GM23338 (cell line): ENCODE measurements at regions not wholly inside any gene's neighbourhood (a gene's known extent, or its start where the extent isn't known, plus 50 kb on each side); places are given as distances from the start of the nearest gene placed in this dataset.
A peak's percentile ranks its signal among the peaks of the same experiment; 100 is the strongest.

Source experiments
- ATAC-seq: fragments of 200-7000 bp; cut with Tn5 transposase; 3 replicates; pipeline ENCODE4 v1.9.1; 2020
- DNase-seq: peaks from one replicate; pipeline ENCODE4 v3.0.0-alpha.2; 2015; ENCODE audit warnings: low spot score
- H2AFZ ChIP-seq: fragments of 200-600 bp; sonication (generic); 2 replicates; pipeline ENCODE4 v1.8.0; 2016; ENCODE audit warnings: antibody characterized with exemption, mild to moderate bottlenecking, moderate library complexity
- H3F3A ChIP-seq: fragments of 200-600 bp; sonication (generic); replicated peaks from 2 replicates; pipeline ENCODE4 v1.8.0; 2017; ENCODE audit warnings: antibody characterized with exemption, mixed run types, low read depth
- H3K27ac ChIP-seq: fragments of 200-600 bp; sonication (generic); 2 replicates; pipeline ENCODE4 v1.6.1; 2016; ENCODE audit warnings: low read depth
- H3K27me3 ChIP-seq: fragments of 200-600 bp; sonication (generic); 2 replicates; pipeline ENCODE4 v1.8.0; 2016; ENCODE audit warnings: mild to moderate bottlenecking, mixed run types, moderate library complexity; ENCODE audit not compliant: insufficient read depth
- H3K36me3 ChIP-seq: fragments of 200-600 bp; sonication (generic); 2 replicates; pipeline ENCODE4 v1.8.0; 2016; ENCODE audit warnings: mild to moderate bottlenecking; ENCODE audit not compliant: insufficient read depth
- H3K4me1 ChIP-seq: fragments of 200-600 bp; sonication (generic); 2 replicates; pipeline ENCODE4 v1.8.0; 2016; ENCODE audit warnings: mild to moderate bottlenecking, moderate library complexity; ENCODE audit not compliant: insufficient read depth
- H3K4me2 ChIP-seq: fragments of 200-600 bp; sonication (generic); 2 replicates; pipeline ENCODE4 v1.7.1; 2017; ENCODE audit warnings: mixed run types
- H3K4me3 ChIP-seq: fragments of 200-600 bp; sonication (generic); 2 replicates; pipeline ENCODE4 v1.6.1; 2016; ENCODE audit warnings: mixed run types
- H3K79me2 ChIP-seq: fragments of 200-600 bp; sonication (generic); replicated peaks from 2 replicates; pipeline ENCODE4 v1.8.0; 2017; ENCODE audit warnings: mild to moderate bottlenecking; ENCODE audit not compliant: insufficient read depth
- H3K9me2 ChIP-seq: fragments of 200-600 bp; sonication (generic); 2 replicates; pipeline ENCODE4 v1.8.0; 2017; ENCODE audit not compliant: insufficient read depth
- H4K20me1 ChIP-seq: fragments of 200-600 bp; sonication (generic); replicated peaks from 2 replicates; pipeline ENCODE4 v1.8.0; 2017; ENCODE audit warnings: mild to moderate bottlenecking; ENCODE audit not compliant: insufficient read depth
- H3K27ac Mint-ChIP-seq: 2 replicates; pipeline ENCODE4 v1.8.0; 2020; ENCODE audit warnings: inconsistent platforms, mild to moderate bottlenecking, moderate library complexity, mixed read lengths
- H3K27me3 Mint-ChIP-seq: 3 replicates; pipeline ENCODE4 v1.8.0; 2022; ENCODE audit warnings: low read depth, mild to moderate bottlenecking, moderate library complexity, mixed read lengths, inconsistent platforms; ENCODE audit not compliant: insufficient read depth, poor library complexity
- H3K36me3 Mint-ChIP-seq: 3 replicates; pipeline ENCODE4 v1.8.0; 2021; ENCODE audit warnings: low read depth, mild to moderate bottlenecking, inconsistent platforms, moderate library complexity, mixed read lengths
- H3K4me1 Mint-ChIP-seq: 3 replicates; pipeline ENCODE4 v1.8.0; 2020; ENCODE audit warnings: mild to moderate bottlenecking, inconsistent platforms, mixed read lengths
- H3K4me3 Mint-ChIP-seq: 3 replicates; pipeline ENCODE4 v1.8.0; 2021; ENCODE audit warnings: moderate library complexity, mild to moderate bottlenecking, inconsistent platforms, mixed read lengths
- H3K9me3 Mint-ChIP-seq: 3 replicates; pipeline ENCODE4 v1.8.0; 2020; ENCODE audit warnings: moderate library complexity, mild to moderate bottlenecking, inconsistent platforms, mixed read lengths
- CREB1 ChIP-seq: fragments of 250-450 bp; sonication (Bioruptor Pico); IDR thresholded peaks from 2 replicates; pipeline ENCODE4 v1.5.0; 2020; ENCODE audit warnings: low read depth, mild to moderate bottlenecking, moderate library complexity
- EZH2phosphoT487 ChIP-seq: fragments of 200-600 bp; sonication (generic); IDR thresholded peaks from one replicate; pipeline ENCODE4 v1.8.1; 2018; ENCODE audit warnings: antibody characterized with exemption; ENCODE audit not compliant: unreplicated experiment
- NANOG ChIP-seq: IDR thresholded peaks from 2 replicates; pipeline ENCODE4 v1.6.1; 2016; ENCODE audit warnings: antibody characterized with exemption, borderline replicate concordance
- POLR2AphosphoS5 ChIP-seq: IDR thresholded peaks from 2 replicates; pipeline ENCODE4 v1.6.1; 2016; ENCODE audit warnings: antibody characterized with exemption, low read depth
- REST ChIP-seq: IDR thresholded peaks from one replicate; pipeline ENCODE4 v1.6.1; 2018; ENCODE audit warnings: antibody characterized with exemption; ENCODE audit not compliant: unreplicated experiment
- STAT1 ChIP-seq: IDR thresholded peaks from one replicate; pipeline ENCODE4 v1.6.1; 2016; ENCODE audit warnings: antibody characterized with exemption; ENCODE audit not compliant: unreplicated experiment
- ZNF114 ChIP-seq: fragments of 250-450 bp; sonication (Bioruptor Pico); IDR thresholded peaks from 2 replicates; pipeline ENCODE4 v1.5.0; 2020; ENCODE audit warnings: mild to moderate bottlenecking, moderate library complexity
- ZNF331 ChIP-seq: fragments of 250-450 bp; sonication (Bioruptor Pico); IDR thresholded peaks from 2 replicates; pipeline ENCODE4 v1.5.0; 2020; ENCODE audit warnings: low read depth, mild to moderate bottlenecking, moderate library complexity

DNA sequence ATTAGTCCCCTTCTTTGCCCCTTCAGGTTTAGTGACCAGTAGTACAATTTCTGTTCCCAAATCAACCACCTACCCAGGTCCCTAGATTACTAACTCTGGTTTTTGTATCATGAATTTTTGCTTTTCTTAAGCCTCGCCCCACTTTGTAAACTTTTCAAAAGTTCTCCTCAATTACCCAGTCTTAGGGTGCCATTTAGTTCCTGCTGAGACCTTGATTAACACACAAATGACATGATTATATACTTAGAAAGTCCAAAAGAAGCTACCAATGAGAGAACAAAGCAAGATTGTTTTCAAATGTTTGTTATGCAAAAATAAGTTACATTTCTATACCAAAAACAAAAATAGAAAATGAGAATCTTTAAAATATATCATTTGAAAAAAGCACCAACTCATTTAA, 594.4 kb downstream of the SQOR start:
- Mint-ChIP-seq H3K9me3 (peaks cover 64% of the 10 kb centered on the region), H3K27ac (no peak overlapping the region), H3K27me3 (no peaks in the 10 kb centered on the region), H3K4me3 (no peak overlapping the region), H3K4me1 (peaks cover 3% of the 10 kb centered on the region; the same call in 2 of the 3 replicates), H3K36me3 (peaks cover 2% of the 10 kb centered on the region; the same call in 1 of the 3 replicates)
- Histone ChIP-seq H3K36me3 (no peaks in the 10 kb centered on the region), H4K20me1 (no peaks in the 10 kb centered on the region), H3F3A (no peaks in the 10 kb centered on the region), H3K4me2 (peak overlapping the region; percentile 48), H3K4me1 (peaks cover 15% of the 10 kb centered on the region), H3K27ac (no peak overlapping the region), H3K4me3 (no peak overlapping the region), H3K27me3 (peaks cover 26% of the 10 kb centered on the region), H3K9me2 (no peaks in the 10 kb centered on the region; the same call in 1 of the 2 replicates), H2AFZ (no peak overlapping the region), H3K79me2 (no peaks in the 10 kb centered on the region)
- ATAC-seq (peak; percentile 57), DNase-seq (peak; percentile 3)
- no peak for TF ChIP-seq CREB1 (CRISPR knock-in tag)
- TF ChIP-seq POLR2AphosphoS5, result no peak
- peak; percentile 70; the same call in 1 of the 2 replicates for TF ChIP-seq NANOG

- Histone ChIP-seq H4K20me1 (no peaks in the 10 kb centered on the region), H3K27ac (no peak overlapping the region), H3K4me3 (no peak overlapping the region), H3K79me2 (no peaks in the 10 kb centered on the region), H3K36me3 (no peaks in the 10 kb centered on the region), H3K27me3 (peaks cover 26% of the 10 kb centered on the region), H2AFZ (no peak overlapping the region), H3F3A (no peaks in the 10 kb centered on the region), H3K4me2 (no peak overlapping the region), H3K9me2 (no peaks in the 10 kb centered on the region; the same call in 1 of the 2 replicates), H3K4me1 (peaks cover 15% of the 10 kb centered on the region)
- peaks cover 62% of the 10 kb centered on the region for H3K9me3 Mint-ChIP-seq
- H3K27ac Mint-ChIP-seq, result no peak overlapping the region
- no peak overlapping the region for H3K4me3 Mint-ChIP-seq
- ATAC-seq, result no peak
- no peaks in the 10 kb centered on the region; the same call in 2 of the 3 replicates for H3K36me3 Mint-ChIP-seq
- TF ChIP-seq ZNF331 (CRISPR knock-in tag) (no peak), EZH2phosphoT487 (no peak), NANOG (no peak), REST (no peak)
- DNase-seq, result no peak
- peaks cover 3% of the 10 kb centered on the region; the same call in 2 of the 3 replicates for H3K4me1 Mint-ChIP-seq
- H3K27me3 Mint-ChIP-seq, result no peaks in the 10 kb centered on the region
These were observed 597.0 kb downstream of the SQOR start for GRCh38 chr15:46231786-46232185.

DNA sequence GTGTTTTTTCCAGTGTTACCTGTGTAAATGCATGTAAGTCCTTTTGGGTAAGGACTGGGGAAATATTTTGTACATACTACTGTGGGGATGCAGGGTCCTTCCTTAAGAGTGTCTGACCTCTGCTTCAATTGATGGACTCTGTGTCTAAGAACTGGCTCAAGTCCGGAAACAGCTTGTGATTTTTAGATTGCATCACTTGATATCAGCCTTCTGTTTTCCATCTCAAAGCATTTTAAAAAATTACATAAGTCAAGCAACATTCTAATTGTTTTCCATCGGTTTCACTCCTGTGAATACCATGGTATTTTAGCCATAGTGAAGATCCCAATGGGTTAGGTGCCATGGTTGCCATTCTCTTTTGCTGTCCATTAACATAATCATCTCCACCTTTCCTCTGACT, 597.6 kb downstream of the SQOR start:
- Mint-ChIP-seq H3K36me3 (no peaks in the 10 kb centered on the region; the same call in 2 of the 3 replicates), H3K4me1 (peaks cover 3% of the 10 kb centered on the region; the same call in 2 of the 3 replicates), H3K27ac (no peak overlapping the region), H3K4me3 (no peak overlapping the region), H3K9me3 (peaks cover 60% of the 10 kb centered on the region), H3K27me3 (no peaks in the 10 kb centered on the region)
- Histone ChIP-seq H3K4me1 (peaks cover 15% of the 10 kb centered on the region), H3F3A (no peaks in the 10 kb centered on the region), H3K79me2 (no peaks in the 10 kb centered on the region), H3K9me2 (no peaks in the 10 kb centered on the region; the same call in 1 of the 2 replicates), H3K36me3 (no peaks in the 10 kb centered on the region), H2AFZ (no peak overlapping the region), H4K20me1 (no peaks in the 10 kb centered on the region), H3K4me3 (no peak overlapping the region), H3K4me2 (no peak overlapping the region), H3K27me3 (peaks cover 26% of the 10 kb centered on the region), H3K27ac (no peak overlapping the region)
- DNase-seq (no peak), ATAC-seq (no peak)
- TF ChIP-seq STAT1 (no peak), ZNF114 (CRISPR knock-in tag) (no peak)
